ENCODE measurements at regions not wholly inside any gene's neighbourhood (a gene's known extent, or its start where the extent isn't known, plus 50 kb on each side); places are given as distances from the start of the nearest gene placed in this dataset.
"Not testable (repeated sequence)": the region's sequence is repeated elsewhere in the genome, so short reads cannot be mapped to it uniquely, and the experiment has no call there.

GRCh38 chr9:26229324-26230054 lies 551.2 kb upstream of the TUSC1 start:
- intact Hi-C loops (cut with DNase I): no loop called here

GRCh38 chr9:26228273-26228672 lies 550.0 kb upstream of the TUSC1 start:
- intact Hi-C loops (cut with DNase I): no loop called here
- no peak for DNase-seq (ENCODE audit: low spot score)

More at GRCh38 chr9:26229324-26230054, 551.2 kb upstream of the TUSC1 start:
- no peak for DNase-seq (ENCODE audit: low spot score)

- DNase-seq (ENCODE audit: low spot score): no peak
- intact Hi-C loops (cut with DNase I): no loop called here
Measured at GRCh38 chr9:26221290-26221689, 543.0 kb upstream of the TUSC1 start.

- intact Hi-C loops (cut with DNase I): no loop called here
Measured at GRCh38 chr9:26220367-26220766, 542.1 kb upstream of the TUSC1 start.

GRCh38 chr9:26219961-26220360 lies 541.7 kb upstream of the TUSC1 start:
- no peak for DNase-seq (ENCODE audit: low spot score)
- intact Hi-C loops (cut with DNase I): no loop called here

More at GRCh38 chr9:26220367-26220766, 542.1 kb upstream of the TUSC1 start:
- no peak for DNase-seq (ENCODE audit: low spot score)

GRCh38 chr9:26216702-26217101 lies 538.5 kb upstream of the TUSC1 start:
- intact Hi-C loops (cut with DNase I): no loop called here
- no peak for DNase-seq (ENCODE audit: low spot score)

- intact Hi-C loops (cut with DNase I); DNase-seq (ENCODE audit: low spot score): not testable (repeated sequence)
Measured at GRCh38 chr9:26214713-26215444, 536.6 kb upstream of the TUSC1 start.

- no peak for DNase-seq (ENCODE audit: low spot score)
- intact Hi-C loops (cut with DNase I): no loop called here
Measured at GRCh38 chr9:26210338-26210851, 532.2 kb upstream of the TUSC1 start.

GRCh38 chr9:26205261-26205660 lies 527.0 kb upstream of the TUSC1 start:
- intact Hi-C loops (cut with DNase I): no loop called here
- no peak for DNase-seq (ENCODE audit: low spot score)

- intact Hi-C loops (cut with DNase I): no loop called here
- no peak for DNase-seq (ENCODE audit: low spot score)
Measured at GRCh38 chr9:26193237-26193636, 515.0 kb upstream of the TUSC1 start.

GRCh38 chr9:26191711-26192110 lies 513.5 kb upstream of the TUSC1 start:
- no peak for DNase-seq (ENCODE audit: low spot score)
- intact Hi-C loops (cut with DNase I): no loop called here

- intact Hi-C loops (cut with DNase I): no loop called here
- DNase-seq (ENCODE audit: low spot score): no peak
Measured at GRCh38 chr9:26181836-26182235, 503.6 kb upstream of the TUSC1 start.

GRCh38 chr9:26176628-26177027 lies 498.4 kb upstream of the TUSC1 start:
- no peak for DNase-seq (ENCODE audit: low spot score)
- intact Hi-C loops (cut with DNase I): no loop called here

- no peak for DNase-seq (ENCODE audit: low spot score)
- intact Hi-C loops (cut with DNase I): no loop called here
Measured at GRCh38 chr9:26175264-26175663, 497.0 kb upstream of the TUSC1 start.

- intact Hi-C loops (cut with DNase I): no loop called here
- no peak for DNase-seq (ENCODE audit: low spot score)
Measured at GRCh38 chr9:26172301-26172700, 494.1 kb upstream of the TUSC1 start.

- DNase-seq (ENCODE audit: low spot score): no peak
- intact Hi-C loops (cut with DNase I): no loop called here
Measured at GRCh38 chr9:26171691-26172090, 493.4 kb upstream of the TUSC1 start.

GRCh38 chr9:26170190-26170589 lies 491.9 kb upstream of the TUSC1 start:
- intact Hi-C loops (cut with DNase I): no loop called here

GRCh38 chr9:26169708-26170107 lies 491.5 kb upstream of the TUSC1 start:
- DNase-seq (ENCODE audit: low spot score): no peak
- intact Hi-C loops (cut with DNase I): no loop called here

More at GRCh38 chr9:26170190-26170589, 491.9 kb upstream of the TUSC1 start:
- DNase-seq (ENCODE audit: low spot score): no peak

GRCh38 chr9:26166537-26166936 lies 488.3 kb upstream of the TUSC1 start:
- DNase-seq (ENCODE audit: low spot score): no peak
- intact Hi-C loops (cut with DNase I): no loop called here

GRCh38 chr9:26165426-26165825 lies 487.2 kb upstream of the TUSC1 start:
- no peak for DNase-seq (ENCODE audit: low spot score)
- intact Hi-C loops (cut with DNase I): no loop called here

GRCh38 chr9:26163931-26164330 lies 485.7 kb upstream of the TUSC1 start:
- intact Hi-C loops (cut with DNase I): no loop called here
- DNase-seq (ENCODE audit: low spot score): no peak
